Activated CD4-positive, alpha-beta T cell treated with anti-CD3 and anti-CD28 coated beads, Interleukin-2, Interleukin-6, amounts not matched to agents 100 ng/mL and 50 ng/mL, durations not matched to agents 16 hours and 8 hours (primary cell): ENCODE measurements at regions not wholly inside any gene's neighbourhood (a gene's known extent, or its start where the extent isn't known, plus 50 kb on each side); places are given as distances from the start of the nearest gene placed in this dataset.

Source experiments
- DNase-seq: peaks from one replicate; pipeline ENCODE4 v3.0.0-alpha.2; 2020

GRCh38 chr14:32254952-32255679 is 52.0 kb upstream of the RNU6-8 start:
- DNase-seq: peak; percentile 71

- DNase-seq: no peak
Observed at GRCh38 chr14:32255789-32256188, 52.7 kb upstream of the RNU6-8 start.

- no peak for DNase-seq
Observed at GRCh38 chr14:32256576-32256975, 53.5 kb upstream of the RNU6-8 start.

- no peak for DNase-seq
Observed at GRCh38 chr14:32258336-32258993, 55.4 kb upstream of the RNU6-8 start.

- peak; percentile 67 for DNase-seq
Observed at GRCh38 chr14:32259368-32260013, 56.4 kb upstream of the RNU6-8 start.

- DNase-seq: no peak
Observed at GRCh38 chr14:32263939-32264567, 61.0 kb upstream of the RNU6-8 start.

GRCh38 chr14:32265584-32265983 is 62.5 kb upstream of the RNU6-8 start:
- DNase-seq: no peak

- no peak for DNase-seq
Observed at GRCh38 chr14:32277998-32278397, 51.1 kb upstream of the AKAP6 start.
